ENCODE measurements at regions not wholly inside any gene's neighbourhood (a gene's known extent, or its start where the extent isn't known, plus 50 kb on each side); places are given as distances from the start of the nearest gene placed in this dataset.
"Not testable (repeated sequence)": the region's sequence is repeated elsewhere in the genome, so short reads cannot be mapped to it uniquely, and the experiment has no call there.

DNA sequence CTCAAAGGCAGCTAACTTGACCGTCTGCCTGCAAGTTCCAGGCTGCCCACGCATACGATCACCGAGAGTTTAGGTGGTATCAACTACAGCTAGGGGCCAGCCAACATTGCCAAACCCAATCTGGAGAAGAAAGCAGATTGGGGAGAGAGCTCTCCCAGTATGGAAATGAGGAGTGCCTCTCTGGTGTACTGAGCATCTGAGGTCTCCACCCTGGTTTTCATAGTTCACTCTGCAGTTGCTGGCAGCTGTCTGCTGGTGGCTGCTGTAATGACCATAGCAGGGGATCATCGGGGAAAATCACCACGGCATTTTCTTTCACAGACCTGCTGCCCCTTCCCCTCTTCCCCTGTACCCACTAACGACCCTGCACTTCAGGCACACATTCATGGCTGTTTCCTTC lies 201.7 kb downstream of the NUFIP1 start:
- peaks cover 7% of the 10 kb centered on the region for H3K4me1 ChIP-seq
- H4K20me1 ChIP-seq, result no peaks in the 10 kb centered on the region
- H3K9me3 ChIP-seq, result peaks cover 12% of the 10 kb centered on the region
- TF ChIP-seq Cebpa-rat (IDR thresholded peaks at IDR 0.05), result no peak
- H3K9ac ChIP-seq, result no peak overlapping the region
- no peaks in the 10 kb centered on the region for H3K27me3 ChIP-seq
- H3K36me3 ChIP-seq, result no peaks in the 10 kb centered on the region
- no peak overlapping the region for H3K27ac ChIP-seq
- no peak overlapping the region for H3K4me3 ChIP-seq
- H3K4me2 ChIP-seq, result no peak overlapping the region

DNA sequence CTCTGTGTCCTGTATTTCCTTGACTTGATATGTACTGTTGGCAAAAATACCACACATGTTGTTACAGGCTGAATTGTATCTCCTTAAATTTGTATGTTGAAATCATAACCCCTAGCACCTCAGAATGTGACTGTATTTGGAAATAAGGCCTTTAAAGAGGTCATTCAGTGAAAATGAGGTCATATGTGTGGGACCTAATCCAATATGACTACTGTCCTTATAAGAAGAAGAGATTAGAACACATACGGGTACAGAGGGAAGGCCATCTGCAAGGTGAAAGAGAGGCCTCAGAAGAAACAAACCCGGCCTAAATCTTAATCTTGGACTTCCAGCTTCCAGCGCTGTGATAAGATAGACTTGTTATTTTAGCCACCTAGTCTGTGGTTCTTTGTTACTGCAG lies 202.5 kb downstream of the NUFIP1 start:
- TF ChIP-seq Cebpa-rat (IDR thresholded peaks at IDR 0.05), result no peak
- H3K9ac ChIP-seq, result no peak overlapping the region
- no peaks in the 10 kb centered on the region for H3K27me3 ChIP-seq
- H3K36me3 ChIP-seq, result no peaks in the 10 kb centered on the region
- H3K9me3 ChIP-seq, result peaks cover 12% of the 10 kb centered on the region
- H3K4me1 ChIP-seq, result no peaks in the 10 kb centered on the region
- H4K20me1 ChIP-seq, result no peaks in the 10 kb centered on the region
- no peak overlapping the region for H3K27ac ChIP-seq
- H3K4me2 ChIP-seq, result no peak overlapping the region
- H3K4me3 ChIP-seq, result no peak overlapping the region

DNA sequence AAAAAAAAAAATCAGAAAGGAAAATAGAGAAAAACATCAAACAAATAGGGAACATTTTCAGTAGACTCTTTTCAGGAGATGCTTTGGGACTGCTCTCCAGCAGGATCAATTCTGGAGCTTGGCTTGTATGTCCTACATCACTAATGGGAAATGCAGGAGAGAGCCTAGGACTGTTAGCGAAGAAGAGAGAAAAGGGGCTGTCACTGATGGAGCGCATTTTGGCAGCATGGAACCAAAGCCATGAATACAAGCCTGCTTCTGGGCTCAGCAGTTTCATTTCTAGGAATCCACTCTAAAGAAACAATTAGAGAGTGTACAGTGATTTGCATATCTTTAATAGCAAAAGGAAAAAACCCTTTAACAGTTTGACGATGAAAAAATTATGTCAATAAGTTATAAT lies 203.9 kb downstream of the NUFIP1 start:
- TF ChIP-seq Cebpa-rat (IDR thresholded peaks at IDR 0.05), result no peak
- Histone ChIP-seq H3K36me3 (no peaks in the 10 kb centered on the region), H3K4me1 (no peaks in the 10 kb centered on the region), H3K27ac (no peak overlapping the region), H4K20me1 (no peaks in the 10 kb centered on the region), H3K4me2 (no peak overlapping the region), H3K4me3 (no peak overlapping the region), H3K9me3 (peaks cover 12% of the 10 kb centered on the region), H3K9ac (no peak overlapping the region), H3K27me3 (no peaks in the 10 kb centered on the region)

DNA sequence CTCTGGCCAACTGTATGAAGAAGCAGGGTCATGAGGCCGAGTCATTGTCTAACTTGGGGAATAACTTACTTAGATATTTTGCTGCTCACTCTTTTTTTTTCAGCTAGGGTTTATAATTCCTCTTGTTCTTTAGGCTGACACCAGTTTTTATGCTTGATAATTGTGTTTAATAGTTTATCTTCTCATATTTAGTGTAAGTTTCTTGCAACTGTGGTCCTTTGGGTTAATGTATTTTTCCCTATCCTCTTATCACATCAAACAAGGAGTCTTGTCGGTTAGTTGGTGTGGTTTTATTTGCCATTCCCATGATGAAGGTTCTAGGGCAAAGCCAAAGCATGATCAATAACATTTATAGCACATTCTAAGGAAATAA lies 204.6 kb downstream of the NUFIP1 start:
- no peak overlapping the region for H3K4me3 ChIP-seq
- no peak overlapping the region for H3K4me2 ChIP-seq
- no peaks in the 10 kb centered on the region for H4K20me1 ChIP-seq
- no peak overlapping the region for H3K27ac ChIP-seq
- H3K9ac ChIP-seq, result no peak overlapping the region
- no peaks in the 10 kb centered on the region for H3K36me3 ChIP-seq
- no peaks in the 10 kb centered on the region for H3K4me1 ChIP-seq
- H3K27me3 ChIP-seq, result no peaks in the 10 kb centered on the region
- peaks cover 5% of the 10 kb centered on the region for H3K9me3 ChIP-seq
- TF ChIP-seq Cebpa-rat (IDR thresholded peaks at IDR 0.05), result no peak

DNA sequence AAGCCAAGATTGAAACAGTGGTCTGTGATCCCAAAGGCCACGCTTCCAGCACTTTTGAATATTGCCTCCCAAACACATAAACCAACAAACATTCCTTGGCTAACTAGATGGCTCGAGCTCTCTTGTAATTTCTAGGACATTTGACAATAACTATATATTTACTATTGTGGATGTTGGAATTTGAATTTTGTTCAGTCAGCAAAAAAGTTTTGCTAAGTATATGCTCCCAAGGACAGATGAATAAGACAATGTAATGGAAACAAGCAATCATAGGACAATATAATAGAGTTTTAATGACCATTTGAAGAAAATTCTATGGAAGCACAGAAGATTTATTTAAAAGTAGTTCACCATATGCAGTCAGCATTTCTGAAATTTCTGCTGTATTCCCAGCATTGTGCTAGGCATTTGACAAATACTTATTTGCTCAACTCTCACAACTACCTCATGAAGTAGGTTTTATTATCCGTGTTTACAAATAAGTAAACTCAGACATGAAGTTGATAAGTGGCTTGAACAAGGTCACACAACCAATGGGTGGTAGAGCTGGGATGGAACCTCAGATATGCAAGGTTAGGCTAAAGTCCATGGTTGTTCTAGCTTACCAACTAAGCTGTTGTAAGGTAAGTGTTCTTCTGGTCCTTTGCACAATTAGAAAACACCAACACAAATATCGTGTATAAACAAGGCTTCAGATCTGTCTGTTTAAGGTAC lies 205.1 kb downstream of the NUFIP1 start:
- no peak overlapping the region for H3K4me2 ChIP-seq
- no peak overlapping the region for H3K4me3 ChIP-seq
- H3K9me3 ChIP-seq, result peaks cover under 1% of the 10 kb centered on the region; the same call in 1 of the 2 replicates
- H3K27ac ChIP-seq, result no peak overlapping the region
- no peak for TF ChIP-seq Cebpa-rat (IDR thresholded peaks at IDR 0.05)
- no peaks in the 10 kb centered on the region for H4K20me1 ChIP-seq
- no peaks in the 10 kb centered on the region for H3K4me1 ChIP-seq
- H3K36me3 ChIP-seq, result no peaks in the 10 kb centered on the region
- H3K27me3 ChIP-seq, result no peaks in the 10 kb centered on the region
- no peak overlapping the region for H3K9ac ChIP-seq

DNA sequence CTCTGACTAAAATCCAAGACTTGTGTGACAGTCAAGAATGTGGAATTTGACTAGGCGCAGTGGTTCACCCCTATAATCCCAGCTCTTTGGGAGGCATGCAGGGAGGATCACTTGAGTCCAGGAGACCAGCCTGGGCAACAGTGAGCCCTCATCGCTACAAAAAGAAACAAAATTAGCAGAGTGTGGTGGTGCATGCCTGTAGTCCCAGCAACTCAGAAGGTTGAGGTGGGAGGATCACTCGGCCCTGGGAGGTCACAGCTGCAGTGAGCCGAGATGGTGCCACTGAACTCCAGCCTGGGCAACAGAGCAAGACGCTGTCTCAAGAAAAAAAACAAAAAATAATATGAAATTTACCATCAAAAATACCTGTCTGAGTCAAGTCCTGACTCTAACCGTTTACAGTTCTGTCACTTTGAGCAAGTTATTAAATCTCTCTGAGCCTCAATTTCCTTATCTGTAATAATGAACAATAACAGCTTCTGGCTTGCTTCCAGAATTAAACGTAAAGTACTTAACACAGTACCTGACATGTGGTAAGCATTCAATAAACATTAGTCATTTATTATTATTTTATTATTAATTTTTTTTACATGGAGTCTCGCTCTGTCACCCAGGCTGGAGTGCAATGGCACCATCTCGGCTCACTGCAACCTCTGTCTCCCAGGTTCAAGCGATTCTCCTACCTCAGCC lies 204.6 kb upstream of the TSC22D1 start:
- H3K4me2 ChIP-seq, result no peak overlapping the region
- no peak overlapping the region for H3K4me3 ChIP-seq
- H3K27ac ChIP-seq, result no peak overlapping the region
- H3K4me1 ChIP-seq, result no peaks in the 10 kb centered on the region
- H3K27me3 ChIP-seq, result no peaks in the 10 kb centered on the region
- TF ChIP-seq Cebpa-rat (IDR thresholded peaks at IDR 0.05), result no peak
- H3K36me3 ChIP-seq, result no peaks in the 10 kb centered on the region
- H3K9ac ChIP-seq, result no peak overlapping the region
- H4K20me1 ChIP-seq, result no peaks in the 10 kb centered on the region
- no peaks in the 10 kb centered on the region for H3K9me3 ChIP-seq

DNA sequence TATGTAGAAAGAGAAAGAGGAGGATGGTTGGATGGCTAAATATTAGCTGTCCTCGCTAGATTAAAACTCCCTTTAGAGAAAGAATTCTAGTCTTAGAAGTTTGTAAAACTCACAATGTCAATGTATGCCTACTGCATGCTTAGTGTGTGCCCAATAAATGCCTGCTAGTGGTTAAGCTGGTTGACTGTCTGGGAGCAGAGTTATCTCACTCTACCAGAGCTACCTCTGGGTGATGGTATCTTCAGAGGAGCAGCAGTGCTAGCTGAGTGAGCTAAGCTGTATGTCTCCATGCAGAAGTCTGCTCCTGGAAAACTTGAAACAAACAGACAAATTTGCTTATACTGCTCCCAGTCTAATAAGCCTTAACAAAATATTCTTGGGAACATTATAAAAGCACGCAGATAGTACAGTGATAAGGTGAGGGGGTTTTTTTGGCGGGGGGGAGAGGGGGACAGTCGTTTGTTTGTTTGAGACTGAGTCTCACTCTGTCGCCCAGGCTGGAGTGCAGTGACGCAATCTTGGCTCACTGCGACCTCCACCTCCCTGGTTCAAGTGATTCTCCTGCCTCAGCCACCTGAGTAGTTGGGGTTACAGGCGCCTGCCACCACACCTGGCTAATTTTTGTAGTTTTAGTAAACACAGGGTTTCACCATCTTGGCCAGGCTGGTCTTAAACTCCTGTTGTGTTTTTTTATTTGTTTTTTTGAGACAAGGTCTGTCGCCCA lies 202.8 kb upstream of the TSC22D1 start:
- Histone ChIP-seq H4K20me1 (no peaks in the 10 kb centered on the region), H3K9ac (no peak overlapping the region), H3K27me3 (no peaks in the 10 kb centered on the region), H3K4me1 (no peaks in the 10 kb centered on the region), H3K4me2 (no peak overlapping the region), H3K36me3 (no peaks in the 10 kb centered on the region), H3K4me3 (no peak overlapping the region), H3K27ac (no peak overlapping the region), H3K9me3 (no peaks in the 10 kb centered on the region)
- TF ChIP-seq Cebpa-rat (IDR thresholded peaks at IDR 0.05), result no peak

DNA sequence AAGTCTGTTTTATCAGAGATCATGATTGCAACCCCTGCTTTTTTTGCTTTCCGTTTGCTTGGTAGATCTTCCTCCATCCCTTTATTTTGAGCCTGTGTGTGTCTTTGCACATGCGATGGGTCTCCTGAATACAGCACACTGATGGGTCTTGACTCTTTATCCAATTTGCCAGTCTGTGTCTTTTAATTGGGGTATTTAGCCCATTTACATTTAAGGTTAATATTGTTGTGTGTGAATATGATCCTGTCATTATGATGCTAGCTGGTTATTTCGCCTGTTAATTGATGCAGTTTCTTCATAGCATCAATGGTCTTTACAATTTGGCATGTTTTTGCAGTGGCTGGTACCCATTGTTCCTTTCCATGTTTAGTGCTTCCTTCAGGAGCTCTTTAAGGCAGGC lies 199.2 kb upstream of the TSC22D1 start:
- H3K36me3 ChIP-seq, H3K4me1 ChIP-seq, H3K4me3 ChIP-seq, H3K9ac ChIP-seq, H3K4me2 ChIP-seq, H3K9me3 ChIP-seq, H4K20me1 ChIP-seq, H3K27me3 ChIP-seq, H3K27ac ChIP-seq: not testable (repeated sequence)

DNA sequence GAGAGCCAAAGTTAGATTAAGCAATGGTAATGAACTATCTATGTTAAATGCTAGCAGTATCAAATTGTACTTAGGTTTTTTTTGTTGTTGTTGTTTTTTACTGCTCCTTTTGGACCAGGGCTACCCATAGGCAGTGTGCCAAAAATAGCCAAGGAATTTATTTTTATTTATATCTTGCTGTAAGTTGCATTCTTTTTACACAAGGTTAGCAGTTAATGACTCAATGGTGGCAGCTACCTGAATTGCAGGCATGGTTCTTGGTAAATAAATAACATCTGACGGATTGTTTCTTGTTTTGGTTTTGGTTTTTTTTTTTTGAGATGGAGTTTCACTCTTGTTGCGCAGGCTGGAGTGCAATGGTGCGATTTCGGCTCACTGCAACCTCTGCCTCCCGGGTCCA lies 194.8 kb upstream of the TSC22D1 start:
- no peak overlapping the region for H3K4me3 ChIP-seq
- no peaks in the 10 kb centered on the region for H3K27me3 ChIP-seq
- no peaks in the 10 kb centered on the region for H3K36me3 ChIP-seq
- no peaks in the 10 kb centered on the region for H4K20me1 ChIP-seq
- no peak overlapping the region for H3K9ac ChIP-seq
- H3K4me2 ChIP-seq, result no peak overlapping the region
- H3K9me3 ChIP-seq, result no peaks in the 10 kb centered on the region
- TF ChIP-seq Cebpa-rat (IDR thresholded peaks at IDR 0.05), result no peak
- peaks cover 13% of the 10 kb centered on the region for H3K4me1 ChIP-seq
- no peak overlapping the region for H3K27ac ChIP-seq

DNA sequence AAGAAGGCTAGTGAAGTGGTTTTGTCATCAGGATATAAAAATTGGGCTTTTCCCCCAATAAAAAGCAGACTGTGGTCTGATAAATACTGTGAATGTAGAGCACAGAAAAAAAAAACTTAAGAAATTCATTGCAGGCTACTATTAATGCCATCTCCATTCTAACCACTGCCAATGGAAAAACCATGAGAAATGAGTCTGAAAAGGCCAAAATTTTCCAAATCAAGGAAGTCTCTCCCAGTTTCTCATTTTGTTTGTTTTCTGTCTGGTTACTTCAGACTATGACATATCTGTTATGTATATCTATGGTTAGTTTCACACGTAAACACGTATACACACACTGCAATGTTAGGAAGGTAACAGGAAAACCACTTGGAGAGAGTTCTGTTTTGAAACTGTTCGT lies 193.6 kb upstream of the TSC22D1 start:
- Histone ChIP-seq H3K4me1 (peaks cover 13% of the 10 kb centered on the region), H4K20me1 (no peaks in the 10 kb centered on the region), H3K9ac (no peak overlapping the region), H3K4me2 (no peak overlapping the region), H3K9me3 (no peaks in the 10 kb centered on the region), H3K4me3 (no peak overlapping the region), H3K27ac (no peak overlapping the region), H3K36me3 (no peaks in the 10 kb centered on the region), H3K27me3 (no peaks in the 10 kb centered on the region)
- no peak for TF ChIP-seq Cebpa-rat (IDR thresholded peaks at IDR 0.05)

Data from BLaER1 (cell line).